ENCODE measurements at regions not wholly inside any gene's neighbourhood (a gene's known extent, or its start where the extent isn't known, plus 50 kb on each side); places are given as distances from the start of the nearest gene placed in this dataset.

GRCh38 chr13:106139942-106140341 is 395.5 kb downstream of the EFNB2 start:
- no peak overlapping the region for H3K4me3 ChIP-seq (replicated peaks; ENCODE audit: low read depth, low read length)
- DNase-seq (ENCODE audit: extremely low read depth, insufficient read length) = no peak
- H3K27me3 ChIP-seq (replicated peaks; ENCODE audit: control insufficient read depth, insufficient read depth, low read length) = no peaks in the 10 kb centered on the region
- H3K36me3 ChIP-seq (ENCODE audit: control insufficient read depth, insufficient read depth, low read length) = no peaks in the 10 kb centered on the region
- no peak for TF ChIP-seq CTCF (IDR thresholded peaks at IDR 0.05; ENCODE audit: insufficient read depth, low read length, poor library complexity, severe bottlenecking)

GRCh38 chr13:106139377-106139776 is 396.1 kb downstream of the EFNB2 start:
- no peak for TF ChIP-seq CTCF (IDR thresholded peaks at IDR 0.05; ENCODE audit: insufficient read depth, low read length, poor library complexity, severe bottlenecking)
- H3K4me3 ChIP-seq (replicated peaks; ENCODE audit: low read depth, low read length) = no peak overlapping the region
- H3K36me3 ChIP-seq (ENCODE audit: control insufficient read depth, insufficient read depth, low read length) = no peaks in the 10 kb centered on the region
- no peaks in the 10 kb centered on the region for H3K27me3 ChIP-seq (replicated peaks; ENCODE audit: control insufficient read depth, insufficient read depth, low read length)
- no peak for DNase-seq (ENCODE audit: extremely low read depth, insufficient read length)

- Histone ChIP-seq H3K27me3 (replicated peaks; ENCODE audit: control insufficient read depth, insufficient read depth, low read length) (no peaks in the 10 kb centered on the region), H3K4me3 (replicated peaks; ENCODE audit: low read depth, low read length) (no peak overlapping the region), H3K36me3 (ENCODE audit: control insufficient read depth, insufficient read depth, low read length) (no peaks in the 10 kb centered on the region)
- no peak for TF ChIP-seq CTCF (IDR thresholded peaks at IDR 0.05; ENCODE audit: insufficient read depth, low read length, poor library complexity, severe bottlenecking)
- no peak for DNase-seq (ENCODE audit: extremely low read depth, insufficient read length)
Measured at GRCh38 chr13:106138620-106139019, 396.8 kb downstream of the EFNB2 start.

GRCh38 chr13:106133025-106133424 is 402.4 kb downstream of the EFNB2 start:
- Histone ChIP-seq H3K36me3 (ENCODE audit: control insufficient read depth, insufficient read depth, low read length) (no peaks in the 10 kb centered on the region), H3K4me3 (replicated peaks; ENCODE audit: low read depth, low read length) (no peak overlapping the region), H3K27me3 (replicated peaks; ENCODE audit: control insufficient read depth, insufficient read depth, low read length) (no peaks in the 10 kb centered on the region)
- DNase-seq (ENCODE audit: extremely low read depth, insufficient read length) = no peak
- TF ChIP-seq CTCF (IDR thresholded peaks at IDR 0.05; ENCODE audit: insufficient read depth, low read length, poor library complexity, severe bottlenecking) = no peak

- DNase-seq (ENCODE audit: extremely low read depth, insufficient read length) = no peak
- no peak for TF ChIP-seq CTCF (IDR thresholded peaks at IDR 0.05; ENCODE audit: insufficient read depth, low read length, poor library complexity, severe bottlenecking)
- no peaks in the 10 kb centered on the region for H3K36me3 ChIP-seq (ENCODE audit: control insufficient read depth, insufficient read depth, low read length)
- H3K27me3 ChIP-seq (replicated peaks; ENCODE audit: control insufficient read depth, insufficient read depth, low read length) = no peaks in the 10 kb centered on the region
- H3K4me3 ChIP-seq (replicated peaks; ENCODE audit: low read depth, low read length) = no peak overlapping the region
Measured at GRCh38 chr13:106132216-106132615, 403.2 kb downstream of the EFNB2 start.

GRCh38 chr13:106129993-106130392 is 405.5 kb downstream of the EFNB2 start:
- no peaks in the 10 kb centered on the region for H3K36me3 ChIP-seq (ENCODE audit: control insufficient read depth, insufficient read depth, low read length)
- H3K4me3 ChIP-seq (replicated peaks; ENCODE audit: low read depth, low read length) = no peak overlapping the region
- DNase-seq (ENCODE audit: extremely low read depth, insufficient read length) = no peak
- no peaks in the 10 kb centered on the region for H3K27me3 ChIP-seq (replicated peaks; ENCODE audit: control insufficient read depth, insufficient read depth, low read length)
- TF ChIP-seq CTCF (IDR thresholded peaks at IDR 0.05; ENCODE audit: insufficient read depth, low read length, poor library complexity, severe bottlenecking) = no peak
